HEK293T (cell line): ENCODE measurements at regions not wholly inside any gene's neighbourhood (a gene's known extent, or its start where the extent isn't known, plus 50 kb on each side); places are given as distances from the start of the nearest gene placed in this dataset.

ENCODE experiments used
- ARNT ChIP-seq: fragments of 450-650 bp; IDR thresholded peaks from 2 replicates; pipeline ENCODE4 v1.6.1; 2017; ENCODE audit warnings: mild to moderate bottlenecking
- BHLHE40 ChIP-seq: fragments of 450-650 bp; IDR thresholded peaks from 2 replicates; pipeline ENCODE4 v1.6.1; 2016; ENCODE audit warnings: mild to moderate bottlenecking, moderate library complexity, borderline replicate concordance
- FOXK2 ChIP-seq: fragments of 450-650 bp; IDR thresholded peaks from 2 replicates; pipeline ENCODE4 v1.6.1; 2016; ENCODE audit warnings: mild to moderate bottlenecking
- FOXM1 ChIP-seq: fragments of 450-650 bp; IDR thresholded peaks from 2 replicates; pipeline ENCODE4 v1.6.1; 2017; ENCODE audit warnings: mild to moderate bottlenecking, borderline replicate concordance
- SUZ12 ChIP-seq: fragments of 450-650 bp; IDR thresholded peaks from 2 replicates; pipeline ENCODE4 v1.6.1; 2016; ENCODE audit warnings: mild to moderate bottlenecking
- TARDBP ChIP-seq: fragments of 450-650 bp; IDR thresholded peaks from 2 replicates; pipeline ENCODE4 v1.6.1; 2016
- ZNF384 ChIP-seq: fragments of 450-650 bp; IDR thresholded peaks from 2 replicates; pipeline ENCODE4 v1.6.1; 2016
- TF ChIP-seq, protein P1 (sequence below): fragments of 450-650 bp; IDR thresholded peaks from 2 replicates; pipeline ENCODE4 v1.6.1; 2016

- TF ChIP-seq, protein P1, sequence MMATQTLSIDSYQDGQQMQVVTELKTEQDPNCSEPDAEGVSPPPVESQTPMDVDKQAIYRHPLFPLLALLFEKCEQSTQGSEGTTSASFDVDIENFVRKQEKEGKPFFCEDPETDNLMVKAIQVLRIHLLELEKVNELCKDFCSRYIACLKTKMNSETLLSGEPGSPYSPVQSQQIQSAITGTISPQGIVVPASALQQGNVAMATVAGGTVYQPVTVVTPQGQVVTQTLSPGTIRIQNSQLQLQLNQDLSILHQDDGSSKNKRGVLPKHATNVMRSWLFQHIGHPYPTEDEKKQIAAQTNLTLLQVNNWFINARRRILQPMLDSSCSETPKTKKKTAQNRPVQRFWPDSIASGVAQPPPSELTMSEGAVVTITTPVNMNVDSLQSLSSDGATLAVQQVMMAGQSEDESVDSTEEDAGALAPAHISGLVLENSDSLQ, result no peak
- no peak for TF ChIP-seq ZNF384
- TF ChIP-seq SUZ12, result no peak
- no peak for TF ChIP-seq FOXM1
- no peak for TF ChIP-seq TARDBP
- TF ChIP-seq FOXK2, result no peak
- TF ChIP-seq BHLHE40, result no peak
- no peak for TF ChIP-seq ARNT
These were observed 593.0 kb upstream of the TENM3 start for GRCh38 chr4:181650033-181650825.
